Smooth muscle cell (in vitro differentiated cells): ENCODE measurements at regions not wholly inside any gene's neighbourhood (a gene's known extent, or its start where the extent isn't known, plus 50 kb on each side); places are given as distances from the start of the nearest gene placed in this dataset.

Source experiments
- DNase-seq: peaks from one replicate; lab custom pipeline; 2025; ENCODE audit not compliant: unreplicated experiment; lab: John Stamatoyannopoulos, UW
- H2AFZ ChIP-seq: fragments of 200-600 bp; sonication (generic); 2 replicates; pipeline ENCODE4 v1.6.0; 2016; ENCODE audit warnings: antibody characterized with exemption, low read depth, mild to moderate bottlenecking
- H3F3A ChIP-seq: fragments of 200-600 bp; sonication (generic); 2 replicates; pipeline ENCODE4 v1.6.0; 2017; ENCODE audit warnings: antibody characterized with exemption, low read depth
- H3K27ac ChIP-seq: fragments of 200-600 bp; sonication (generic); 2 replicates; pipeline ENCODE4 v1.5.1; 2016; ENCODE audit warnings: low read depth, mild to moderate bottlenecking
- H3K27me3 ChIP-seq: fragments of 200-600 bp; sonication (generic); 2 replicates; pipeline ENCODE4 v1.6.1; 2016; ENCODE audit warnings: low read depth, mild to moderate bottlenecking
- H3K36me3 ChIP-seq: fragments of 200-600 bp; sonication (generic); 2 replicates; pipeline ENCODE4 v1.5.1; 2016; ENCODE audit warnings: low read depth
- H3K4me1 ChIP-seq: fragments of 200-600 bp; sonication (generic); 2 replicates; pipeline ENCODE4 v1.5.1; 2016; ENCODE audit warnings: low read depth
- H3K4me2 ChIP-seq: fragments of 200-600 bp; sonication (generic); 2 replicates; pipeline ENCODE4 v1.6.0; 2016; ENCODE audit warnings: mild to moderate bottlenecking
- H3K4me3 ChIP-seq: fragments of 200-600 bp; sonication (generic); 2 replicates; pipeline ENCODE4 v1.5.1; 2016; ENCODE audit warnings: mild to moderate bottlenecking
- H3K79me2 ChIP-seq: fragments of 200-600 bp; sonication (generic); 2 replicates; pipeline ENCODE4 v1.6.0; 2016; ENCODE audit warnings: low read depth, mild to moderate bottlenecking
- H3K9ac ChIP-seq: fragments of 200-600 bp; sonication (generic); 2 replicates; pipeline ENCODE4 v1.6.0; 2016; ENCODE audit warnings: low read depth
- H3K9me3 ChIP-seq: fragments of 200-600 bp; sonication (generic); replicated peaks from 2 replicates; pipeline ENCODE4 v1.5.1; 2016; ENCODE audit warnings: low read depth
- H4K20me1 ChIP-seq: fragments of 200-600 bp; sonication (generic); 2 replicates; pipeline ENCODE4 v1.6.0; 2016; ENCODE audit warnings: low read depth
- WGBS: methylation state at CpG from one replicate; pipeline ENCODE4 v1.1.7; 2016; ENCODE audit warnings: low lambda C conversion rate; 5-methylcytosine and 5-hydroxymethylcytosine counted together
- TF ChIP-seq, protein P1 (sequence below): fragments of 200-600 bp; sonication (generic); IDR thresholded peaks from 2 replicates; pipeline ENCODE4 v1.5.1; 2017; ENCODE audit warnings: borderline replicate concordance, mild to moderate bottlenecking, antibody characterized with exemption; ENCODE audit not compliant: insufficient read depth, poor library complexity, severe bottlenecking

DNA sequence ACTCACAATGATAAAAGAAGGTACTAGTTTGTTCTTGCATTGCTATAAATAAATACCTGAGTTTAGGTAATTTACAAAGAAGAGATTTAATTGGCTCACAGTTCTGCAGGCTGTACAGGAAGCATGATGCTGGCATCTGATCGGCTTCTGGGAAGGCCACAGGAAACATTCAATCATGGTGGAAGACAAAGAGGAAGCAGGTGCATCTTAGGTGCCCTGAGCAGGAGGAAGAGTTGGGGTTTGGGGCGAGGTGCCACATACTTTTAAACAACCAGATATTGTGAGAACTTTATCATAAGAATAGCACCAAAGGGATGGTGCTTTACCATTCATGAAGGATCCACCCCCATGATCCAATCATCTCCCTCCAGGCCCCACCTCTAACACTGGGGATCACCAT lies 752.6 kb upstream of the FLRT2 start:
- H3K4me1 ChIP-seq: no peaks in the 10 kb centered on the region
- DNase-seq: no peak
- H3K36me3 ChIP-seq: no peaks in the 10 kb centered on the region
- WGBS: 100% methylated on average over 2 of the region's 2 CpGs
- no peak overlapping the region for H3K27ac ChIP-seq
- H3K9ac ChIP-seq: no peak overlapping the region
- TF ChIP-seq, protein P1, sequence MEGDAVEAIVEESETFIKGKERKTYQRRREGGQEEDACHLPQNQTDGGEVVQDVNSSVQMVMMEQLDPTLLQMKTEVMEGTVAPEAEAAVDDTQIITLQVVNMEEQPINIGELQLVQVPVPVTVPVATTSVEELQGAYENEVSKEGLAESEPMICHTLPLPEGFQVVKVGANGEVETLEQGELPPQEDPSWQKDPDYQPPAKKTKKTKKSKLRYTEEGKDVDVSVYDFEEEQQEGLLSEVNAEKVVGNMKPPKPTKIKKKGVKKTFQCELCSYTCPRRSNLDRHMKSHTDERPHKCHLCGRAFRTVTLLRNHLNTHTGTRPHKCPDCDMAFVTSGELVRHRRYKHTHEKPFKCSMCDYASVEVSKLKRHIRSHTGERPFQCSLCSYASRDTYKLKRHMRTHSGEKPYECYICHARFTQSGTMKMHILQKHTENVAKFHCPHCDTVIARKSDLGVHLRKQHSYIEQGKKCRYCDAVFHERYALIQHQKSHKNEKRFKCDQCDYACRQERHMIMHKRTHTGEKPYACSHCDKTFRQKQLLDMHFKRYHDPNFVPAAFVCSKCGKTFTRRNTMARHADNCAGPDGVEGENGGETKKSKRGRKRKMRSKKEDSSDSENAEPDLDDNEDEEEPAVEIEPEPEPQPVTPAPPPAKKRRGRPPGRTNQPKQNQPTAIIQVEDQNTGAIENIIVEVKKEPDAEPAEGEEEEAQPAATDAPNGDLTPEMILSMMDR: no peak
- H3K4me2 ChIP-seq: no peak overlapping the region
- H2AFZ ChIP-seq: no peak overlapping the region
- no peaks in the 10 kb centered on the region for H3K9me3 ChIP-seq
- no peaks in the 10 kb centered on the region for H4K20me1 ChIP-seq
- no peaks in the 10 kb centered on the region for H3K79me2 ChIP-seq
- no peaks in the 10 kb centered on the region for H3K27me3 ChIP-seq
- H3K4me3 ChIP-seq: no peak overlapping the region
- H3F3A ChIP-seq: no peaks in the 10 kb centered on the region

DNA sequence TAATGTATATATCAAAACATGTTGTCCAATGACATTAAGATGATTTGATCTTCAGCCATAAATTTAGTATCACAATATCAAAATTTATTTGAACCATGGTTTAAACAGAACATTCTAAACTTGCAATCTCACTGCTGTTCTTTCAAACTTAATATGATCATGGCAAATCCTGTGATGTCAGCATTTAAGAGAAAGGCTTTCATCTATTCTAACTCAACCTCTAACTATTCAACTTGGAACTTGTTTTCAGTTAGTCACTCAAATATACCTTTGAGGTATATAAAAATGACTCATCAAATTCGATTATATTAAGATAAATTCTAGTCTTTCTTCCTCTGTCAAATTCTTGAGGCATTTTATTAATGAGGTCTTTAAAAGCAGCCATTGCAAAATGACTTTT lies 747.0 kb upstream of the FLRT2 start:
- no peak for DNase-seq
- Histone ChIP-seq H3K4me3 (no peak overlapping the region), H3K36me3 (no peaks in the 10 kb centered on the region), H3F3A (no peaks in the 10 kb centered on the region), H3K9ac (no peak overlapping the region), H3K4me1 (no peaks in the 10 kb centered on the region), H3K9me3 (no peaks in the 10 kb centered on the region), H2AFZ (no peak overlapping the region), H3K27me3 (no peaks in the 10 kb centered on the region), H3K27ac (no peak overlapping the region), H3K4me2 (no peak overlapping the region), H4K20me1 (no peaks in the 10 kb centered on the region), H3K79me2 (no peaks in the 10 kb centered on the region)
- WGBS: 66% methylated on average over 1 of the region's 1 CpG
- TF ChIP-seq, protein P1: no peak

DNA sequence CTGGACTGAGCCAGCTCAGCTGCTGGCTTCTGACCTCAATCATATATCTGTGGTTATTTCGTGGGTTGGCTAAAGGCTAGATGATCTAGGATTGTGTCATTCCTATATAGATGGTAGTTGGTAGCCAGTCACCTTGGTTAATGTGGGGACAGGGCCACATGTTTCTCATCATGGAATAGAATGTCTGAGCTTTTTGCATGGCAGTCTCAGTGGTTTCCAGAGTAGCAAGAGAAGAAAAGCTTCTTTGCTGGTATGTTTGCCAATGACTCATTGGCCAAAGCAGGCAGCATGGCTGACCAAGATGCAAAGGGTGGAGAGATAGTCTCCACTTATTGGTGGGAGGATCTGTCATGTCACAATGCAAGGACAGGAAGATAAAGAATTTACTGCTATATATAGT lies 746.4 kb upstream of the FLRT2 start:
- no peaks in the 10 kb centered on the region for H3K27me3 ChIP-seq
- H3K9ac ChIP-seq: no peak overlapping the region
- DNase-seq: no peak
- no peaks in the 10 kb centered on the region for H3K4me1 ChIP-seq
- no peaks in the 10 kb centered on the region for H3K79me2 ChIP-seq
- H3K27ac ChIP-seq: no peak overlapping the region
- WGBS: 48% methylated on average over 1 of the region's 1 CpG
- H3K4me3 ChIP-seq: no peak overlapping the region
- no peak overlapping the region for H2AFZ ChIP-seq
- H3K36me3 ChIP-seq: no peaks in the 10 kb centered on the region
- H3F3A ChIP-seq: no peaks in the 10 kb centered on the region
- no peak overlapping the region for H3K4me2 ChIP-seq
- H4K20me1 ChIP-seq: no peaks in the 10 kb centered on the region
- H3K9me3 ChIP-seq: no peaks in the 10 kb centered on the region
- TF ChIP-seq, protein P1: no peak

GRCh38 chr14:84785996-84786395 lies 743.9 kb upstream of the FLRT2 start:
- Histone ChIP-seq H3K9me3 (no peaks in the 10 kb centered on the region), H3K4me3 (no peak overlapping the region), H2AFZ (no peak overlapping the region), H3K4me2 (no peak overlapping the region), H3K9ac (no peak overlapping the region), H3K27me3 (no peaks in the 10 kb centered on the region), H3K27ac (no peak overlapping the region), H3F3A (no peaks in the 10 kb centered on the region), H3K36me3 (no peaks in the 10 kb centered on the region), H4K20me1 (no peaks in the 10 kb centered on the region), H3K79me2 (no peaks in the 10 kb centered on the region), H3K4me1 (no peaks in the 10 kb centered on the region)
- DNase-seq: no peak
- TF ChIP-seq, protein P1: no peak
